Loucy (cell line): ENCODE measurements at regions not wholly inside any gene's neighbourhood (a gene's known extent, or its start where the extent isn't known, plus 50 kb on each side); places are given as distances from the start of the nearest gene placed in this dataset.

Source experiments
- H2AFZ ChIP-seq: fragments of 200-600 bp; sonication (generic); 2 replicates; pipeline ENCODE4 v1.6.0; 2016; ENCODE audit warnings: antibody characterized with exemption, mild to moderate bottlenecking, low read length, moderate library complexity
- H3F3A ChIP-seq: fragments of 200-600 bp; 2 replicates; pipeline ENCODE4 v1.6.0; 2016; ENCODE audit warnings: antibody characterized with exemption, low read depth, mild to moderate bottlenecking
- H3K27me3 ChIP-seq: fragments of 200-600 bp; sonication (generic); 2 replicates; pipeline ENCODE4 v1.6.1; 2014; ENCODE audit warnings: low read length, mild to moderate bottlenecking; ENCODE audit not compliant: insufficient read depth, poor library complexity, severe bottlenecking
- H3K36me3 ChIP-seq: fragments of 200-600 bp; sonication (generic); 2 replicates; pipeline ENCODE4 v1.6.1; 2016; ENCODE audit warnings: low read length; ENCODE audit not compliant: insufficient read depth
- H3K4me1 ChIP-seq: fragments of 200-600 bp; sonication (generic); 2 replicates; pipeline ENCODE4 v1.5.1; 2014; ENCODE audit warnings: low read length, mild to moderate bottlenecking; ENCODE audit not compliant: insufficient read depth, poor library complexity, severe bottlenecking
- H3K4me2 ChIP-seq: fragments of 200-600 bp; sonication (generic); 2 replicates; pipeline ENCODE4 v1.6.0; 2014; ENCODE audit warnings: antibody characterized with exemption, low read length, low read depth, mild to moderate bottlenecking; ENCODE audit not compliant: poor library complexity, severe bottlenecking
- H3K4me3 ChIP-seq: fragments of 200-600 bp; sonication (generic); 2 replicates; pipeline ENCODE4 v1.5.1; 2014; ENCODE audit warnings: low read length, mild to moderate bottlenecking, mixed read lengths; ENCODE audit not compliant: poor library complexity, severe bottlenecking
- H3K79me2 ChIP-seq: fragments of 200-600 bp; sonication (generic); 2 replicates; pipeline ENCODE4 v1.6.1; 2014; ENCODE audit warnings: low read length; ENCODE audit not compliant: insufficient read depth
- H3K9ac ChIP-seq: fragments of 200-600 bp; sonication (generic); 2 replicates; pipeline ENCODE4 v1.6.0; 2014; ENCODE audit warnings: mild to moderate bottlenecking, low read depth, low read length, moderate library complexity; ENCODE audit not compliant: poor library complexity, severe bottlenecking
- H3K9me2 ChIP-seq: fragments of 200-600 bp; sonication (generic); replicated peaks from 2 replicates; pipeline ENCODE4 v1.6.1; 2016; ENCODE audit warnings: low read depth, low read length, mixed read lengths
- H3K9me3 ChIP-seq: fragments of 200-600 bp; sonication (generic); 2 replicates; pipeline ENCODE4 v1.6.1; 2014; ENCODE audit warnings: mild to moderate bottlenecking, antibody characterized with exemption, low read length, low read depth; ENCODE audit not compliant: insufficient read depth
- H4K20me1 ChIP-seq: fragments of 200-600 bp; sonication (generic); 2 replicates; pipeline ENCODE4 v1.6.0; 2014; ENCODE audit warnings: antibody characterized with exemption, low read length, mild to moderate bottlenecking; ENCODE audit not compliant: insufficient read depth, poor library complexity, severe bottlenecking
- EZH2phosphoT487 ChIP-seq: fragments of 200-600 bp; IDR thresholded peaks from 2 replicates; pipeline ENCODE4 v1.6.1; 2018; ENCODE audit warnings: antibody characterized with exemption, mild to moderate bottlenecking, moderate library complexity, borderline replicate concordance
- TF ChIP-seq, protein P1 (sequence below): fragments of 200-600 bp; sonication (generic); conservative IDR thresholded peaks from 2 replicates; pipeline ENCODE4 v1.5.1; 2014; ENCODE audit warnings: mild to moderate bottlenecking, antibody characterized with exemption, low read length

- no peaks in the 10 kb centered on the region for H3K9me2 ChIP-seq
- H3K4me3 ChIP-seq, result no peak overlapping the region
- H3K9ac ChIP-seq, result no peak overlapping the region
- H3F3A ChIP-seq, result no peaks in the 10 kb centered on the region
- no peaks in the 10 kb centered on the region for H3K79me2 ChIP-seq
- H3K4me1 ChIP-seq, result no peaks in the 10 kb centered on the region
- no peaks in the 10 kb centered on the region for H4K20me1 ChIP-seq
- H3K9me3 ChIP-seq, result no peaks in the 10 kb centered on the region
- H3K27me3 ChIP-seq, result no peaks in the 10 kb centered on the region
- H3K36me3 ChIP-seq, result no peaks in the 10 kb centered on the region
- no peak overlapping the region for H2AFZ ChIP-seq
- TF ChIP-seq EZH2phosphoT487, result no peak
- TF ChIP-seq, protein P1, sequence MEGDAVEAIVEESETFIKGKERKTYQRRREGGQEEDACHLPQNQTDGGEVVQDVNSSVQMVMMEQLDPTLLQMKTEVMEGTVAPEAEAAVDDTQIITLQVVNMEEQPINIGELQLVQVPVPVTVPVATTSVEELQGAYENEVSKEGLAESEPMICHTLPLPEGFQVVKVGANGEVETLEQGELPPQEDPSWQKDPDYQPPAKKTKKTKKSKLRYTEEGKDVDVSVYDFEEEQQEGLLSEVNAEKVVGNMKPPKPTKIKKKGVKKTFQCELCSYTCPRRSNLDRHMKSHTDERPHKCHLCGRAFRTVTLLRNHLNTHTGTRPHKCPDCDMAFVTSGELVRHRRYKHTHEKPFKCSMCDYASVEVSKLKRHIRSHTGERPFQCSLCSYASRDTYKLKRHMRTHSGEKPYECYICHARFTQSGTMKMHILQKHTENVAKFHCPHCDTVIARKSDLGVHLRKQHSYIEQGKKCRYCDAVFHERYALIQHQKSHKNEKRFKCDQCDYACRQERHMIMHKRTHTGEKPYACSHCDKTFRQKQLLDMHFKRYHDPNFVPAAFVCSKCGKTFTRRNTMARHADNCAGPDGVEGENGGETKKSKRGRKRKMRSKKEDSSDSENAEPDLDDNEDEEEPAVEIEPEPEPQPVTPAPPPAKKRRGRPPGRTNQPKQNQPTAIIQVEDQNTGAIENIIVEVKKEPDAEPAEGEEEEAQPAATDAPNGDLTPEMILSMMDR, result peak; percentile 75
- H3K4me2 ChIP-seq, result no peak overlapping the region
These were observed 430.9 kb downstream of the C4orf33 start for GRCh38 chr4:129526812-129527211.

DNA sequence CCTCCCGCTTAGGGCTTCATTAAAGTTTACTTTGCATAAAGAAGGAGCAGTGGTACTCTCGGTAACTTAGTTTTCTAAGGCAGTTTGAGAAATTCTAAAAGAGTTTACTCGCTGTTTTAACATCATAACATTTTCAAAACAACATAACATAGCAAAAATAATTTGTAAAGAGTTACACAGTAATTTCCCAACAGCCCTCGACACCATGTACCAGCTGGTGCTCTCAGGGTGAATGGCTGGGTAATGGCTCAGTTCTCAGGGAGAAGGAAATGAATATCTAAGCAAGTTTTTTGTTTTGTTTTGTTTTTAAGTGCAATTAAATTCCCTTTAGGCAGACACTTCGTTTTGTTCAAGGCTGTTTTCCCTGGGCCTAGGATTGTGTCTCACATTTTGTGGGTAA is 435.3 kb downstream of the C4orf33 start:
- H3K36me3 ChIP-seq, result no peaks in the 10 kb centered on the region
- no peak overlapping the region for H3K4me2 ChIP-seq
- no peaks in the 10 kb centered on the region for H3K79me2 ChIP-seq
- no peaks in the 10 kb centered on the region for H3F3A ChIP-seq
- peaks cover 8% of the 10 kb centered on the region for H3K4me1 ChIP-seq
- H2AFZ ChIP-seq, result no peak overlapping the region
- no peak overlapping the region for H3K9ac ChIP-seq
- no peaks in the 10 kb centered on the region for H3K9me3 ChIP-seq
- H3K27me3 ChIP-seq, result no peaks in the 10 kb centered on the region
- TF ChIP-seq EZH2phosphoT487, result no peak
- TF ChIP-seq, protein P1, result no peak
- no peak overlapping the region for H3K4me3 ChIP-seq
- H3K9me2 ChIP-seq, result no peaks in the 10 kb centered on the region
- H4K20me1 ChIP-seq, result no peaks in the 10 kb centered on the region

DNA sequence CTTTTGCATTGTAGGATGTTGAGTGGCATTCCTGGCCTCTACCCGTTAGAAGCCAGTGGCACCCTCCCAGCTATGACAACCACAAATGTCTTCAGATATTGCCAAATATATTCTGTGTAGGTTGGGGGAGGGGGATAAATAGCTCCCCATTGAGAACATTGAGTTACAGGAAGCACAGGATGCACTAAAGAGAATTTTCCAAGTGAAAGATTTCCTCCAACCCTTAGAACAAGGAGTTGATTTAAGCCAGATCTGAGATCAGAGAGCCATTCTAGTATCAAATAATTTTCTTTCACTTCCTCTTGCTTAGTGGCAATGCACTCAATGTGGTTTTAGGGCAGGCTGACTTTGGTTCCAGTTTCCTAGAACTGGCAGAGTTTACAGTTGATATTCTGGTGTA is 436.6 kb downstream of the C4orf33 start:
- no peaks in the 10 kb centered on the region for H3K9me3 ChIP-seq
- H4K20me1 ChIP-seq, result no peaks in the 10 kb centered on the region
- H3K36me3 ChIP-seq, result no peaks in the 10 kb centered on the region
- no peaks in the 10 kb centered on the region for H3F3A ChIP-seq
- H3K4me3 ChIP-seq, result no peak overlapping the region
- H3K9ac ChIP-seq, result no peak overlapping the region
- no peak for TF ChIP-seq EZH2phosphoT487
- TF ChIP-seq, protein P1, result no peak
- H3K4me2 ChIP-seq, result peak overlapping the region; percentile 31
- H2AFZ ChIP-seq, result peak overlapping the region; percentile 34; the same call in 1 of the 2 replicates
- peaks cover 8% of the 10 kb centered on the region for H3K4me1 ChIP-seq
- H3K79me2 ChIP-seq, result no peaks in the 10 kb centered on the region
- no peaks in the 10 kb centered on the region for H3K27me3 ChIP-seq
- no peaks in the 10 kb centered on the region for H3K9me2 ChIP-seq
